Heart right ventricle (tissue), 16 donors: ENCODE measurements at regions not wholly inside any gene's neighbourhood (a gene's known extent, or its start where the extent isn't known, plus 50 kb on each side); places are given as distances from the start of the nearest gene placed in this dataset.

Experiments used
- ATAC-seq, 8 donors: fragments of 200-7000 bp; cut with Tn5 transposase; one replicate each; pipeline ENCODE4 v1.9.1; 2020; ENCODE audit warnings: mild to moderate bottlenecking in 8 of 8, moderate library complexity in 8 of 8, moderate number of reproducible peaks in 1 of 8
- DNase-seq, 2 donors: peaks; one replicate each; pipeline ENCODE4 v3.0.0-alpha.2; 2020
- H3K27ac ChIP-seq, 10 donors: fragments of 200-600 bp; sonication (generic) in 2 of 10; one replicate each; pipeline versions ENCODE4 v1.5.0 to v1.8.0; 2020 to 2022; ENCODE audit warnings: mild to moderate bottlenecking in 3 of 10
- H3K27me3 ChIP-seq, 7 donors: fragments of 200-600 bp; one replicate each; pipeline ENCODE4 v1.8.0; 2021 to 2022; ENCODE audit warnings: mild to moderate bottlenecking in 2 of 7
- H3K36me3 ChIP-seq, 9 donors: fragments of 200-600 bp; sonication (generic) in 1 of 9; one replicate each; pipeline versions ENCODE4 v1.5.0 to v1.8.0; 2020 to 2022; ENCODE audit warnings: mild to moderate bottlenecking in 2 of 9
- H3K4me1 ChIP-seq, 9 donors: fragments of 200-600 bp; sonication (generic) in 1 of 9; one replicate each; pipeline versions ENCODE4 v1.5.0 to v1.8.0; 2020 to 2022; ENCODE audit warnings: mild to moderate bottlenecking in 4 of 9
- H3K4me3 ChIP-seq, 10 donors: fragments of 200-600 bp; sonication (generic) in 2 of 10; one replicate each; pipeline versions ENCODE4 v1.5.0 to v1.8.0; 2020 to 2022; ENCODE audit warnings: mild to moderate bottlenecking in 7 of 10, moderate library complexity in 2 of 10
- H3K9me3 ChIP-seq, 11 donors: fragments of 200-600 bp in 10 of 11; sonication (generic) in 2 of 11; one replicate each; pipeline versions ENCODE4 v1.5.0 to v1.8.0; 2013 to 2022; ENCODE audit warnings: mild to moderate bottlenecking in 2 of 11, control low read depth in 1 of 11, moderate library complexity in 1 of 11
- WGBS, 2 donors: extraction: QIAGEN DNeasy Blood & Tissue Kit; methylation state at CpG; one replicate each; pipeline ENCODE4 v1.1.7; 2013; ENCODE audit warnings: inconsistent platforms in 1 of 2; 5-methylcytosine and 5-hydroxymethylcytosine counted together
- intact Hi-C, 10 donors: fragments of 100-400 bp; cut with DNase I; formaldehyde crosslinking; loops; one replicate each; pipeline versions ENCODE4 v1.11.1 to v1.14.2; 2022
- TF ChIP-seq, protein P1 (sequence below), 9 donors: fragments of 200-600 bp; sonication (generic) in 2 of 9; IDR thresholded peaks; one replicate each; pipeline versions ENCODE4 v1.5.0 to v1.8.0; 2021 to 2022; ENCODE audit warnings: antibody characterized with exemption in 9 of 9, mild to moderate bottlenecking in 5 of 9, moderate library complexity in 1 of 9
- donor health status: Arrhythmogenic right ventricular cardiomyopathy.
- donor health status: ischemic (EF 13 %, LVEDD 7.1; RV severe dilation, severe dysfunction).
- donor health status: healthy with polysubstance abuse.
- donor health status: DM: no; HTN: yes; CAD: no.
- donor health status: DM: no; HTN: no; CAD: no.
- donor health status: ischemic (EF 25% LVEDD 6.9; RV normal size, moderate dysfunction).
- donor health status: ischemic (EF 25% LVEDD 5.7; RV mildly dilated, moderate dysfunction).
- donor health status: healthy.
- donor health status: DM: yes; HTN: yes; CAD: no.
- donor health status: Ischemic cardiomyopathy.
- donor health status: ischemic (EF 35%, LVEDD 5.7; RV mildly dilated, moderate dysfunction).
- donor health status: nonischemic (EF 11% LVEDD 7.7; RV severe dilation, severe dysfunction).
- donor health status: DM: yes; HTN: yes; CAD: no.
- donor health status: PGD.
- donor health status: ischemic (EF 29% LVEDD 5.4; RV normal size, mild dysfunction).
- donor health status: nonischemic (EF 23%, LVEDD 6.1; RV moderate dilation, normal function).

- H3K9me3 ChIP-seq = peaks cover 0 to 17% (median 0%) of the 10 kb centered on the region in 11 donors
- ATAC-seq = no peak
- H3K36me3 ChIP-seq = no peaks in the 10 kb centered on the region
- no peaks in the 10 kb centered on the region for H3K27me3 ChIP-seq
- TF ChIP-seq, protein P1, sequence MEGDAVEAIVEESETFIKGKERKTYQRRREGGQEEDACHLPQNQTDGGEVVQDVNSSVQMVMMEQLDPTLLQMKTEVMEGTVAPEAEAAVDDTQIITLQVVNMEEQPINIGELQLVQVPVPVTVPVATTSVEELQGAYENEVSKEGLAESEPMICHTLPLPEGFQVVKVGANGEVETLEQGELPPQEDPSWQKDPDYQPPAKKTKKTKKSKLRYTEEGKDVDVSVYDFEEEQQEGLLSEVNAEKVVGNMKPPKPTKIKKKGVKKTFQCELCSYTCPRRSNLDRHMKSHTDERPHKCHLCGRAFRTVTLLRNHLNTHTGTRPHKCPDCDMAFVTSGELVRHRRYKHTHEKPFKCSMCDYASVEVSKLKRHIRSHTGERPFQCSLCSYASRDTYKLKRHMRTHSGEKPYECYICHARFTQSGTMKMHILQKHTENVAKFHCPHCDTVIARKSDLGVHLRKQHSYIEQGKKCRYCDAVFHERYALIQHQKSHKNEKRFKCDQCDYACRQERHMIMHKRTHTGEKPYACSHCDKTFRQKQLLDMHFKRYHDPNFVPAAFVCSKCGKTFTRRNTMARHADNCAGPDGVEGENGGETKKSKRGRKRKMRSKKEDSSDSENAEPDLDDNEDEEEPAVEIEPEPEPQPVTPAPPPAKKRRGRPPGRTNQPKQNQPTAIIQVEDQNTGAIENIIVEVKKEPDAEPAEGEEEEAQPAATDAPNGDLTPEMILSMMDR (IDR thresholded peaks at IDR 0.05) = no peak
- DNase-seq = no peak
- intact Hi-C loops = loop anchor here in 1 of 10 donors (10.0 kb wide), 1 partner anchor 57 kb away; no protein-coding TSS in a partner anchor
- H3K4me3 ChIP-seq = no peak overlapping the region
- H3K27ac ChIP-seq = no peak overlapping the region
- H3K4me1 ChIP-seq = no peaks in the 10 kb centered on the region
These were observed 1123.5 kb upstream of the LRRN3 start for GRCh38 chr7:109967406-109967805.

DNA sequence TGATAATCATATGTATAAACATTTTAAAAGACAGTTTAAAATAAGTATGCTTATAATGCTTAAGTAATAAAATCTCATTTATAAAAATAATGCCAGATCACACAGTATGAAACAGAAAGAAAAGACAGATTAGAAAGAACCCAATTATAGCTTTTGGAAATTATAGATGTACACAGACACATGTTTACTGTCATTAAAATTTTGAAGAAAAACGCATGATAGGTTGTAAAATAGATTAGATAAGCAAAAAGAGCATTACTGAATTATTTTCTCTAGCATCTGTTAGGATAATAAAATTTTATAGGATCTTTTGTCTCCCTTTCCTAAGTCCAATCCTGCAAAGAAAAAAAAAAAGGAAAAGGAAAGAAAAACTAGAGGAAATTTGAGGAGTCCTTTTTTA lies 1107.3 kb upstream of the LRRN3 start:
- 48 to 50% methylated on average over 1 of the region's 1 CpG for WGBS, 2 donors
- DNase-seq (no peak), ATAC-seq (no peak)
- Histone ChIP-seq H3K4me3 (no peak overlapping the region), H3K9me3 (peaks cover 0 to 11% (median 0%) of the 10 kb centered on the region in 11 donors), H3K27me3 (no peaks in the 10 kb centered on the region), H3K27ac (no peak overlapping the region), H3K4me1 (no peaks in the 10 kb centered on the region), H3K36me3 (no peaks in the 10 kb centered on the region)
- TF ChIP-seq, protein P1 (IDR thresholded peaks at IDR 0.05) = no peak
- intact Hi-C loops = no loop called here

- TF ChIP-seq, protein P1 (IDR thresholded peaks at IDR 0.05) = no peak
- ATAC-seq = no peak
- intact Hi-C loops = no loop called here
- H3K4me3 ChIP-seq = no peak overlapping the region
- H3K36me3 ChIP-seq = no peaks in the 10 kb centered on the region
- no peaks in the 10 kb centered on the region for H3K27me3 ChIP-seq
- no peak for DNase-seq
- H3K27ac ChIP-seq = no peak overlapping the region
- no peaks in the 10 kb centered on the region for H3K4me1 ChIP-seq
- peaks cover 0 to 11% (median 0%) of the 10 kb centered on the region in 11 donors for H3K9me3 ChIP-seq
- 46 to 52% methylated on average over 5 of the region's 5 CpGs for WGBS, 2 donors
These were observed 1106.2 kb upstream of the LRRN3 start for GRCh38 chr7:109984729-109985128.

DNA sequence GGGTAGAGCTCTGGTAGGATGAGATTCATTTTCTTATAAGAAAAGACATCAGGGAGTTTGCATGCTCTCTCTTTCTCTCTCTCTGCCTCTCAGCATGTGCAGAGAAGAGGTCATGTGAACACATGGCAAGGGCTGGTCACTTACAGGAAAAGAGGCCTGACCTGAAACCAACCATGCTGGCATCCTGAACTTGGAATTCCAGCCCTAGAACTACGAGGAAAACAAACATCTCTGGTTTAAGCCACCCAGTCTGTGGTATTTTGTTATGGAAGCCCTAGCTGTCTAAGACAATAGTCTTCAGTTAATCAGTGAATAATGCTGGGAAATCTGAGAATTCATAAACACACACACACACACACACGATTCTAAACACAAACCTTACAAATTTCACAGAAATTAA lies 1104.2 kb upstream of the LRRN3 start:
- TF ChIP-seq, protein P1 (IDR thresholded peaks at IDR 0.05) = no peak
- Histone ChIP-seq H3K9me3 (peaks cover 0 to 10% (median 0%) of the 10 kb centered on the region in 11 donors), H3K27me3 (no peaks in the 10 kb centered on the region), H3K4me1 (no peaks in the 10 kb centered on the region), H3K4me3 (no peak overlapping the region), H3K36me3 (no peaks in the 10 kb centered on the region), H3K27ac (no peak overlapping the region)
- intact Hi-C loops = no loop called here
- WGBS, 2 donors = 60 to 65% methylated on average over 2 of the region's 2 CpGs
- DNase-seq (no peak), ATAC-seq (no peak)
